BJ (cell line): ENCODE measurements at regions not wholly inside any gene's neighbourhood (a gene's known extent, or its start where the extent isn't known, plus 50 kb on each side); places are given as distances from the start of the nearest gene placed in this dataset.

Source experiments
- CTCF ChIA-PET: fragments of 350-600 bp; formaldehyde crosslinking; extraction: SDS; loops from one replicate; lab custom pipeline; 2021; ENCODE audit warnings: antibody characterized with exemption, inconsistent platforms; lab: Yijun Ruan, JAX
- POLR2A ChIA-PET: fragments of 300-600 bp; sonication (Branson Sonifier 250); formaldehyde crosslinking; extraction: SDS; loops from one replicate; lab custom pipeline; 2021; ENCODE audit warnings: antibody characterized with exemption; lab: Charles Lee
- DNase-seq: peaks from one replicate; pipeline ENCODE4 v3.0.0-alpha.2; 2011; ENCODE audit warnings: low read depth
- H3K27me3 ChIP-seq: 2 replicates; pipeline ENCODE4 v1.6.0; 2011; ENCODE audit warnings: low read length; ENCODE audit not compliant: control insufficient read depth, insufficient read depth
- H3K36me3 ChIP-seq: 2 replicates; pipeline ENCODE4 v1.5.1; 2011; ENCODE audit warnings: low read length; ENCODE audit not compliant: control insufficient read depth, insufficient read depth
- H3K4me3 ChIP-seq: 2 replicates; pipeline ENCODE4 v1.5.1; 2011; ENCODE audit warnings: low read depth, mild to moderate bottlenecking, control low read depth, low read length
- CTCF ChIP-seq: IDR thresholded peaks from 2 replicates; pipeline ENCODE4 v1.5.1; 2011; ENCODE audit warnings: low read depth, mild to moderate bottlenecking, control low read depth, inconsistent platforms, low read length, moderate library complexity; ENCODE audit not compliant: insufficient read depth

- no peak for DNase-seq
- CTCF ChIA-PET: no interaction called here
These were observed 66.1 kb upstream of the APCDD1 start for GRCh38 chr18:10388373-10388772.

GRCh38 chr18:10391506-10391905 is 62.9 kb upstream of the APCDD1 start:
- no peak for TF ChIP-seq CTCF
- CTCF ChIA-PET: interaction anchor here (1.0 kb wide), 1 partner anchor 25 kb away, joined by 3 read pairs; no protein-coding TSS in a partner anchor
- no peak for DNase-seq
- H3K36me3 ChIP-seq: no peaks in the 10 kb centered on the region
- POLR2A ChIA-PET: interaction anchor here (0.6 kb wide), 1 partner anchor 1775 kb away, joined by 3 read pairs; no protein-coding TSS in a partner anchor
- no peak overlapping the region for H3K4me3 ChIP-seq
- H3K27me3 ChIP-seq: no peaks in the 10 kb centered on the region

More at GRCh38 chr18:10388373-10388772, 66.1 kb upstream of the APCDD1 start:
- POLR2A ChIA-PET: no interaction called here
- TF ChIP-seq CTCF: no peak
- Histone ChIP-seq H3K36me3 (no peaks in the 10 kb centered on the region), H3K27me3 (no peaks in the 10 kb centered on the region), H3K4me3 (no peak overlapping the region)

GRCh38 chr18:10397004-10397403 is 57.4 kb upstream of the APCDD1 start:
- ChIA-PET POLR2A (no interaction called here), CTCF (interaction anchor here (1.7 kb wide), 1 partner anchor 13 kb away, joined by 4 read pairs; no protein-coding TSS in a partner anchor)

GRCh38 chr18:10398571-10398970 is 55.9 kb upstream of the APCDD1 start:
- TF ChIP-seq CTCF: no peak
- ChIA-PET POLR2A (no interaction called here), CTCF (no interaction called here)
- no peaks in the 10 kb centered on the region for H3K36me3 ChIP-seq
- H3K4me3 ChIP-seq: no peak overlapping the region
- no peaks in the 10 kb centered on the region for H3K27me3 ChIP-seq
- no peak for DNase-seq

More at GRCh38 chr18:10397004-10397403, 57.4 kb upstream of the APCDD1 start:
- Histone ChIP-seq H3K27me3 (no peaks in the 10 kb centered on the region), H3K4me3 (no peak overlapping the region), H3K36me3 (no peaks in the 10 kb centered on the region)
- no peak for TF ChIP-seq CTCF
- DNase-seq: no peak

GRCh38 chr18:10399465-10399864 is 55.0 kb upstream of the APCDD1 start:
- H3K27me3 ChIP-seq: no peaks in the 10 kb centered on the region
- no peak overlapping the region for H3K4me3 ChIP-seq
- H3K36me3 ChIP-seq: no peaks in the 10 kb centered on the region
- no peak for TF ChIP-seq CTCF
- CTCF ChIA-PET: no interaction called here
- POLR2A ChIA-PET: no interaction called here
- no peak for DNase-seq
